ENCODE measurements at regions not wholly inside any gene's neighbourhood (a gene's known extent, or its start where the extent isn't known, plus 50 kb on each side); places are given as distances from the start of the nearest gene placed in this dataset.
"Not testable (repeated sequence)": the region's sequence is repeated elsewhere in the genome, so short reads cannot be mapped to it uniquely, and the experiment has no call there.

DNA sequence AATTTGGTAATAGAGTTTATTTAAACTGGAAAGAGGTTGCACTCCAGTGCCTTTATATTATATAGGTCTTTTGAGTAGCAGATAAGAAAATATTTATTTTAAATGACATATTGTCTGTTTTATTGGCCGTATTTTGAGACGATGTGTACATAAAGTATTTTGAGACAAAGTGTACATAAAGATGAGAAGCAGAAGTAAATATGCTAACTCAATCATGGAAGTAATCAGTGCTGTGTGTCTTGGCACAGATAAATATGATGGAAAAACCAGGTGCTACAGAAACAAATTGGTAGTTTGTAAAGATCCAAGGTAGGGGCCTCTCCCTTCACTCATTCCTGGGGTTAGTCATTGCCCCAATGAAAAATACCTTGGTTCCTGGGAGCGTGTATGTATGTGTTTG lies 382.9 kb downstream of the DSEL start:
- TF ChIP-seq, protein P1, sequence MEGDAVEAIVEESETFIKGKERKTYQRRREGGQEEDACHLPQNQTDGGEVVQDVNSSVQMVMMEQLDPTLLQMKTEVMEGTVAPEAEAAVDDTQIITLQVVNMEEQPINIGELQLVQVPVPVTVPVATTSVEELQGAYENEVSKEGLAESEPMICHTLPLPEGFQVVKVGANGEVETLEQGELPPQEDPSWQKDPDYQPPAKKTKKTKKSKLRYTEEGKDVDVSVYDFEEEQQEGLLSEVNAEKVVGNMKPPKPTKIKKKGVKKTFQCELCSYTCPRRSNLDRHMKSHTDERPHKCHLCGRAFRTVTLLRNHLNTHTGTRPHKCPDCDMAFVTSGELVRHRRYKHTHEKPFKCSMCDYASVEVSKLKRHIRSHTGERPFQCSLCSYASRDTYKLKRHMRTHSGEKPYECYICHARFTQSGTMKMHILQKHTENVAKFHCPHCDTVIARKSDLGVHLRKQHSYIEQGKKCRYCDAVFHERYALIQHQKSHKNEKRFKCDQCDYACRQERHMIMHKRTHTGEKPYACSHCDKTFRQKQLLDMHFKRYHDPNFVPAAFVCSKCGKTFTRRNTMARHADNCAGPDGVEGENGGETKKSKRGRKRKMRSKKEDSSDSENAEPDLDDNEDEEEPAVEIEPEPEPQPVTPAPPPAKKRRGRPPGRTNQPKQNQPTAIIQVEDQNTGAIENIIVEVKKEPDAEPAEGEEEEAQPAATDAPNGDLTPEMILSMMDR (IDR thresholded peaks at IDR 0.05): no peak
- Histone ChIP-seq H3K9me3 (no peaks in the 10 kb centered on the region), H3K4me3 (ENCODE audit: low read depth in 1 of 2, low read length in 1 of 2) (no peak overlapping the region), H3K36me3 (no peaks in the 10 kb centered on the region), H3K27ac (no peak overlapping the region), H3K27me3 (no peaks in the 10 kb centered on the region), H3K4me1 (ENCODE audit: control insufficient read depth in 1 of 2, insufficient read depth in 1 of 2, low read depth in 1 of 2, low read length in 1 of 2) (no peaks in the 10 kb centered on the region)

DNA sequence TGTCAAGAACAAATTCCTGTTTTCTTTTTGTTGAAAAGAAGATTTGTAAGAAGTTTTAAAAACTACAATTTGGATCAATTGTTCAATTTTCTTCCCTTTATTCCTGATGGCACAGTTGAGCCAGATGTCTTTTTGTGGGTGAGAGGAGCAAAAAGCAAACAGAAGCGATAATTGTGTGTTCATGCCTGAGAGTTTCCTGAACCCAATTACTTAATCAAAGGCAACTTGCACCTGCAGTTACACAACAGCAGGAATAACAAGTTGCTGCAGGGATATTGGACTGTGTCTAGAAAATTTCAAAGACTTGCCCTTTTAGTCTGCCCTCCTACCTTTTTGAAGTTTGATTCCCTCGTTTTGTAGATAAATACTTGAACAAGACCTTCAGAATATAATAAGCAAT lies 383.6 kb downstream of the DSEL start:
- Histone ChIP-seq H3K9me3 (no peaks in the 10 kb centered on the region), H3K27ac (no peak overlapping the region), H3K4me1 (ENCODE audit: control insufficient read depth in 1 of 2, insufficient read depth in 1 of 2, low read depth in 1 of 2, low read length in 1 of 2) (no peaks in the 10 kb centered on the region), H3K36me3 (no peaks in the 10 kb centered on the region), H3K27me3 (no peaks in the 10 kb centered on the region), H3K4me3 (ENCODE audit: low read depth in 1 of 2, low read length in 1 of 2) (no peak overlapping the region)
- TF ChIP-seq, protein P1 (IDR thresholded peaks at IDR 0.05): no peak

DNA sequence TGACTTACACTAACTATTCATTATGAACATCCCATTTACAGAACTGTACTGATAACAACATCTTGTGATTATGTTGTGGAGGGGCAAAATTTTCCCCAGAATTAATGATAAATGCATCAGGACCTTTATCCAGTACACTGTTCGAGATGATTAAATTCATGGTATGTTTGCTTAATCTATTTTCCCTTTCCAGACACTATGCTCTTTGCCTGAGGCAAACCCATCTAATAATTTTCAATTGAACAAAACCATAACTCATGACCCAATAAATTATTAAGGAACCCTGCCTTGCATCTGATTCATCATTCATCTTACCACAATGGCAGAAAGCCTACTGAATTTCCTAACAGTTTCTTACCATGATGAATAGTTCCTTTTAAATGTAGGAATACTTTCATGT lies 385.0 kb downstream of the DSEL start:
- H3K27me3 ChIP-seq: no peaks in the 10 kb centered on the region
- H3K4me1 ChIP-seq (ENCODE audit: control insufficient read depth in 1 of 2, insufficient read depth in 1 of 2, low read depth in 1 of 2, low read length in 1 of 2): no peaks in the 10 kb centered on the region
- no peak overlapping the region for H3K4me3 ChIP-seq (ENCODE audit: low read depth in 1 of 2, low read length in 1 of 2)
- no peaks in the 10 kb centered on the region for H3K36me3 ChIP-seq
- no peak overlapping the region for H3K27ac ChIP-seq
- no peaks in the 10 kb centered on the region for H3K9me3 ChIP-seq
- TF ChIP-seq, protein P1 (IDR thresholded peaks at IDR 0.05): no peak

DNA sequence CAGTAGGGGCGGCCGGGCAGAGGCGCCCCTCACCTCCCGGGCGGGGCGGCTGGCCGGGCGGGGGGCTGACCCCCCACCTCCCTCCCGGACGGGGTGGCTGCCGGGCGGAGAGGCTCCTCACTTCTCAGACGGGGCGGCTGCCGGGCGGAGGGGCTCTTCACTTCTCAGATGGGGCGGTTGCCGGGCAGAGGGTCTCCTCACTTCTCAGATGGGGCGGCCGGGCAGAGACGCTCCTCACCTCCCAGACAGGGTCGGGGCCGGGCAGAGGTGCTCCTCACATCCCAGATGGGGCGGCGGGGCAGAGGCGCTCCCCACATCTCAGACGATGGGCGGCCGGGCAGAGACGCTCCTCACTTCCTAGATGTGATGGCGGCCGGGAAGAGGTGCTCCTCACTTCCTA lies 389.8 kb downstream of the DSEL start:
- H3K36me3 ChIP-seq; H3K9me3 ChIP-seq; H3K27me3 ChIP-seq; H3K4me3 ChIP-seq (ENCODE audit: low read depth in 1 of 2, low read length in 1 of 2); H3K27ac ChIP-seq; H3K4me1 ChIP-seq (ENCODE audit: control insufficient read depth in 1 of 2, insufficient read depth in 1 of 2, low read depth in 1 of 2, low read length in 1 of 2): not testable (repeated sequence)

DNA sequence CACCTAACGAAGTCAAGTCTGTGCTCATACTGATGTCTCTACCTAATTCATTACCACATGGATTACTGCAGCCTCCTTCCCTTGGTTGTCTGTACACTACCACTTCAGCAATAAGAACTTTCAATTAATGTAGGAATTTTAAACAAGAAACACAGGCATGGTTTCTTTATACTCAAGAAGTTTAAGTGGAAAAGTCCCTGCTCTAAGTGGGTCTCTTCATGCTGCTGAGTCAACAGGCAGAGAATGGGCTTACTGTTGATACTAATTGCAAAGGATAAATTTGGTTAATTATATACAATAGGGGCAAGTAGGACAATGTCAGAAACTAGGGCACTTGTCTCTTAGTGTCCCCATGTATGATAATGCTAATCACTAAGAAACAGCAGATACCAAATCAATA lies 392.6 kb downstream of the DSEL start:
- no peak overlapping the region for H3K4me3 ChIP-seq (ENCODE audit: low read depth in 1 of 2, low read length in 1 of 2)
- H3K4me1 ChIP-seq (ENCODE audit: control insufficient read depth in 1 of 2, insufficient read depth in 1 of 2, low read depth in 1 of 2, low read length in 1 of 2): no peaks in the 10 kb centered on the region
- no peak overlapping the region for H3K27ac ChIP-seq
- no peaks in the 10 kb centered on the region for H3K36me3 ChIP-seq
- TF ChIP-seq, protein P1 (IDR thresholded peaks at IDR 0.05): no peak
- H3K9me3 ChIP-seq: no peaks in the 10 kb centered on the region
- no peaks in the 10 kb centered on the region for H3K27me3 ChIP-seq

DNA sequence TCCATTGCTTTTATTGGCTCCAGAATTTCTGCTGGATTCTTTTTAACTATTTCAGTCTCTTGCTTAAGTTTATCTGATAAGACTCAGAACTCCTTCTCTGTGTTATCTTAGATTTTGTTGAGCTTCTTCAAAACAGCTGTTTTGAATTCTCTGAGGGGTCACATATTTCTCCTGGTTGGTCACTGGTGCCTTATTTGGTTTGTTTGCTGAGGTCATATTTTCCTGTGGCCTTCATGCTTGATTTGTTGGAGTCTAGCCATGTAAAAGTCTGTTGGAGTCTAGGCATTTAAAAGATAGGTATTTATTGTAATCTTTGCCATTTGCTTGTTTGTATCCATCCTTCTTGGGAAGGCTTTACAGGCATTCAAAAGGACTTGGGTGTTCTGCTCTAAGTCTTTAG lies 398.7 kb downstream of the DSEL start:
- Histone ChIP-seq H3K36me3 (no peaks in the 10 kb centered on the region), H3K27me3 (no peaks in the 10 kb centered on the region), H3K9me3 (no peaks in the 10 kb centered on the region), H3K27ac (no peak overlapping the region), H3K4me3 (ENCODE audit: low read depth in 1 of 2, low read length in 1 of 2) (no peak overlapping the region), H3K4me1 (ENCODE audit: control insufficient read depth in 1 of 2, insufficient read depth in 1 of 2, low read depth in 1 of 2, low read length in 1 of 2) (no peaks in the 10 kb centered on the region)
- TF ChIP-seq, protein P1 (IDR thresholded peaks at IDR 0.05): no peak

Data from neutrophil (primary cell).